HG03342 (cell line): ENCODE measurements at regions not wholly inside any gene's neighbourhood (a gene's known extent, or its start where the extent isn't known, plus 50 kb on each side); places are given as distances from the start of the nearest gene placed in this dataset.

Experiments
- ATAC-seq: cut with Tn5 transposase; IDR thresholded peaks from one replicate; pipeline ENCODE4 v1.9.1; 2021; ENCODE audit warnings: mild to moderate bottlenecking, moderate library complexity; ENCODE audit not compliant: unreplicated experiment

- ATAC-seq, result no peak
These were observed 289.7 kb upstream of the LDB2 start for GRCh38 chr4:17188125-17188524.

GRCh38 chr4:17187003-17187402, 288.6 kb upstream of the LDB2 start:
- no peak for ATAC-seq

GRCh38 chr4:17182888-17183287, 284.4 kb upstream of the LDB2 start:
- no peak for ATAC-seq

GRCh38 chr4:17174751-17175150, 276.3 kb upstream of the LDB2 start:
- no peak for ATAC-seq

- ATAC-seq, result no peak
These were observed 274.9 kb upstream of the LDB2 start for GRCh38 chr4:17173300-17173699.

GRCh38 chr4:17170131-17170530, 271.7 kb upstream of the LDB2 start:
- ATAC-seq, result no peak

- no peak for ATAC-seq
These were observed 271.3 kb upstream of the LDB2 start for GRCh38 chr4:17169699-17170098.

GRCh38 chr4:17168571-17168970, 270.1 kb upstream of the LDB2 start:
- ATAC-seq, result no peak

GRCh38 chr4:17166954-17167353, 268.5 kb upstream of the LDB2 start:
- ATAC-seq, result no peak

GRCh38 chr4:17165286-17165685, 266.8 kb upstream of the LDB2 start:
- no peak for ATAC-seq

- no peak for ATAC-seq
These were observed 266.2 kb upstream of the LDB2 start for GRCh38 chr4:17164666-17165065.

- ATAC-seq, result no peak
These were observed 264.8 kb upstream of the LDB2 start for GRCh38 chr4:17163156-17163771.

- ATAC-seq, result no peak
These were observed 258.9 kb upstream of the LDB2 start for GRCh38 chr4:17157304-17157703.

- no peak for ATAC-seq
These were observed 257.0 kb upstream of the LDB2 start for GRCh38 chr4:17155486-17155885.

- no peak for ATAC-seq
These were observed 255.1 kb upstream of the LDB2 start for GRCh38 chr4:17153572-17153971.

GRCh38 chr4:17152941-17153540, 254.6 kb upstream of the LDB2 start:
- ATAC-seq, result no peak

GRCh38 chr4:17142232-17142711, 243.8 kb upstream of the LDB2 start:
- ATAC-seq, result no peak

GRCh38 chr4:17138847-17139246, 240.4 kb upstream of the LDB2 start:
- ATAC-seq, result no peak

- ATAC-seq, result no peak
These were observed 236.1 kb upstream of the LDB2 start for GRCh38 chr4:17134565-17134964.

GRCh38 chr4:17134100-17134499, 235.7 kb upstream of the LDB2 start:
- no peak for ATAC-seq

GRCh38 chr4:17132226-17132625, 233.8 kb upstream of the LDB2 start:
- no peak for ATAC-seq

- no peak for ATAC-seq
These were observed 229.8 kb upstream of the LDB2 start for GRCh38 chr4:17128268-17128667.
